Loucy (cell line): ENCODE measurements at regions not wholly inside any gene's neighbourhood (a gene's known extent, or its start where the extent isn't known, plus 50 kb on each side); places are given as distances from the start of the nearest gene placed in this dataset.

Experiments
- H2AFZ ChIP-seq: fragments of 200-600 bp; sonication (generic); 2 replicates; pipeline ENCODE4 v1.6.0; 2016; ENCODE audit warnings: antibody characterized with exemption, mild to moderate bottlenecking, low read length, moderate library complexity
- H3F3A ChIP-seq: fragments of 200-600 bp; 2 replicates; pipeline ENCODE4 v1.6.0; 2016; ENCODE audit warnings: antibody characterized with exemption, low read depth, mild to moderate bottlenecking
- H3K27me3 ChIP-seq: fragments of 200-600 bp; sonication (generic); 2 replicates; pipeline ENCODE4 v1.6.1; 2014; ENCODE audit warnings: low read length, mild to moderate bottlenecking; ENCODE audit not compliant: insufficient read depth, poor library complexity, severe bottlenecking
- H3K36me3 ChIP-seq: fragments of 200-600 bp; sonication (generic); 2 replicates; pipeline ENCODE4 v1.6.1; 2016; ENCODE audit warnings: low read length; ENCODE audit not compliant: insufficient read depth
- H3K4me1 ChIP-seq: fragments of 200-600 bp; sonication (generic); 2 replicates; pipeline ENCODE4 v1.5.1; 2014; ENCODE audit warnings: low read length, mild to moderate bottlenecking; ENCODE audit not compliant: insufficient read depth, poor library complexity, severe bottlenecking
- H3K4me2 ChIP-seq: fragments of 200-600 bp; sonication (generic); 2 replicates; pipeline ENCODE4 v1.6.0; 2014; ENCODE audit warnings: antibody characterized with exemption, low read length, low read depth, mild to moderate bottlenecking; ENCODE audit not compliant: poor library complexity, severe bottlenecking
- H3K4me3 ChIP-seq: fragments of 200-600 bp; sonication (generic); 2 replicates; pipeline ENCODE4 v1.5.1; 2014; ENCODE audit warnings: low read length, mild to moderate bottlenecking, mixed read lengths; ENCODE audit not compliant: poor library complexity, severe bottlenecking
- H3K79me2 ChIP-seq: fragments of 200-600 bp; sonication (generic); 2 replicates; pipeline ENCODE4 v1.6.1; 2014; ENCODE audit warnings: low read length; ENCODE audit not compliant: insufficient read depth
- H3K9ac ChIP-seq: fragments of 200-600 bp; sonication (generic); 2 replicates; pipeline ENCODE4 v1.6.0; 2014; ENCODE audit warnings: mild to moderate bottlenecking, low read depth, low read length, moderate library complexity; ENCODE audit not compliant: poor library complexity, severe bottlenecking
- H3K9me2 ChIP-seq: fragments of 200-600 bp; sonication (generic); replicated peaks from 2 replicates; pipeline ENCODE4 v1.6.1; 2016; ENCODE audit warnings: low read depth, low read length, mixed read lengths
- H3K9me3 ChIP-seq: fragments of 200-600 bp; sonication (generic); 2 replicates; pipeline ENCODE4 v1.6.1; 2014; ENCODE audit warnings: mild to moderate bottlenecking, antibody characterized with exemption, low read length, low read depth; ENCODE audit not compliant: insufficient read depth
- H4K20me1 ChIP-seq: fragments of 200-600 bp; sonication (generic); 2 replicates; pipeline ENCODE4 v1.6.0; 2014; ENCODE audit warnings: antibody characterized with exemption, low read length, mild to moderate bottlenecking; ENCODE audit not compliant: insufficient read depth, poor library complexity, severe bottlenecking
- EZH2phosphoT487 ChIP-seq: fragments of 200-600 bp; IDR thresholded peaks from 2 replicates; pipeline ENCODE4 v1.6.1; 2018; ENCODE audit warnings: antibody characterized with exemption, mild to moderate bottlenecking, moderate library complexity, borderline replicate concordance
- TF ChIP-seq, protein P1 (sequence below): fragments of 200-600 bp; sonication (generic); conservative IDR thresholded peaks from 2 replicates; pipeline ENCODE4 v1.5.1; 2014; ENCODE audit warnings: mild to moderate bottlenecking, antibody characterized with exemption, low read length

GRCh38 chr16:59213952-59214351 is 479.8 kb upstream of the GOT2 start:
- Histone ChIP-seq H3K4me2 (no peak overlapping the region), H3K9me2 (no peaks in the 10 kb centered on the region), H2AFZ (no peak overlapping the region), H4K20me1 (no peaks in the 10 kb centered on the region), H3K4me1 (no peaks in the 10 kb centered on the region), H3K79me2 (no peaks in the 10 kb centered on the region), H3K36me3 (no peaks in the 10 kb centered on the region), H3K9me3 (no peaks in the 10 kb centered on the region), H3F3A (no peaks in the 10 kb centered on the region), H3K9ac (no peak overlapping the region), H3K4me3 (no peak overlapping the region), H3K27me3 (no peaks in the 10 kb centered on the region)
- TF ChIP-seq, protein P1, sequence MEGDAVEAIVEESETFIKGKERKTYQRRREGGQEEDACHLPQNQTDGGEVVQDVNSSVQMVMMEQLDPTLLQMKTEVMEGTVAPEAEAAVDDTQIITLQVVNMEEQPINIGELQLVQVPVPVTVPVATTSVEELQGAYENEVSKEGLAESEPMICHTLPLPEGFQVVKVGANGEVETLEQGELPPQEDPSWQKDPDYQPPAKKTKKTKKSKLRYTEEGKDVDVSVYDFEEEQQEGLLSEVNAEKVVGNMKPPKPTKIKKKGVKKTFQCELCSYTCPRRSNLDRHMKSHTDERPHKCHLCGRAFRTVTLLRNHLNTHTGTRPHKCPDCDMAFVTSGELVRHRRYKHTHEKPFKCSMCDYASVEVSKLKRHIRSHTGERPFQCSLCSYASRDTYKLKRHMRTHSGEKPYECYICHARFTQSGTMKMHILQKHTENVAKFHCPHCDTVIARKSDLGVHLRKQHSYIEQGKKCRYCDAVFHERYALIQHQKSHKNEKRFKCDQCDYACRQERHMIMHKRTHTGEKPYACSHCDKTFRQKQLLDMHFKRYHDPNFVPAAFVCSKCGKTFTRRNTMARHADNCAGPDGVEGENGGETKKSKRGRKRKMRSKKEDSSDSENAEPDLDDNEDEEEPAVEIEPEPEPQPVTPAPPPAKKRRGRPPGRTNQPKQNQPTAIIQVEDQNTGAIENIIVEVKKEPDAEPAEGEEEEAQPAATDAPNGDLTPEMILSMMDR = no peak
- TF ChIP-seq EZH2phosphoT487 = no peak

DNA sequence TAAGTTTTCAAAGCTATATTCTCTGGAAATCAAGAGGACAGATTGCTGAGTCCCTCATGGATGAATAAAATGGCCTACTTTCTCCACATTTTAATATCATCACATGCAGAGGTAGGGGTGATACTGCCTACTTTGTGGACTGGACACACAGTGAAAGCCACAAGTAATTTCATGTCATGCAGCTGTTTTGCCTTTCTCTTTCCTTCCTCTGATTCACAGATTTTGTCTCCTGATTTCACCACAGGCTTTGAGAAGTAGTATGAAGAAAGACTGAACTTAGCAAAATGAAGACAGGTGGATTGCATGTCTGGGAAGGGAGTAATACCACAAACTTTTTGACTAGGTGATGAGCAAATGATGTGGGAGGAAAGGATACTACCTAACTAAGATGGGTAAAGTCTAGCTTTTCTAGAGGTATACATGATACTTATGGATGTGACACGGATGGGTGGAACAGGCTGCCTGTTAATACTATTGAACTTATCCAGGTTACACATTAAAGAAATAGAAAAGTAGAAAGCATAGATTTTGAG is 478.4 kb upstream of the GOT2 start:
- H3K9ac ChIP-seq = no peak overlapping the region
- H3K27me3 ChIP-seq = no peaks in the 10 kb centered on the region
- no peak overlapping the region for H3K4me2 ChIP-seq
- no peaks in the 10 kb centered on the region for H3F3A ChIP-seq
- H2AFZ ChIP-seq = no peak overlapping the region
- H3K9me3 ChIP-seq = no peaks in the 10 kb centered on the region
- TF ChIP-seq, protein P1 = no peak
- no peak for TF ChIP-seq EZH2phosphoT487
- H3K4me3 ChIP-seq = no peak overlapping the region
- H3K79me2 ChIP-seq = no peaks in the 10 kb centered on the region
- H4K20me1 ChIP-seq = no peaks in the 10 kb centered on the region
- H3K4me1 ChIP-seq = no peaks in the 10 kb centered on the region
- H3K36me3 ChIP-seq = no peaks in the 10 kb centered on the region
- no peaks in the 10 kb centered on the region for H3K9me2 ChIP-seq

- no peak overlapping the region for H3K4me2 ChIP-seq
- TF ChIP-seq, protein P1 = no peak
- no peak for TF ChIP-seq EZH2phosphoT487
Measured at GRCh38 chr16:59210955-59211541, 476.9 kb upstream of the GOT2 start.

More at GRCh38 chr16:59210955-59211541, 476.9 kb upstream of the GOT2 start:
- H3K79me2 ChIP-seq = no peaks in the 10 kb centered on the region
- no peak overlapping the region for H2AFZ ChIP-seq
- H3K36me3 ChIP-seq = no peaks in the 10 kb centered on the region
- no peaks in the 10 kb centered on the region for H3K4me1 ChIP-seq
- H3K4me3 ChIP-seq = no peak overlapping the region
- H3K9me3 ChIP-seq = no peaks in the 10 kb centered on the region
- no peaks in the 10 kb centered on the region for H3K9me2 ChIP-seq
- H3K9ac ChIP-seq = no peak overlapping the region
- H3K27me3 ChIP-seq = no peaks in the 10 kb centered on the region
- H3F3A ChIP-seq = no peaks in the 10 kb centered on the region
- no peaks in the 10 kb centered on the region for H4K20me1 ChIP-seq
